ENCODE measurements at regions not wholly inside any gene's neighbourhood (a gene's known extent, or its start where the extent isn't known, plus 50 kb on each side); places are given as distances from the start of the nearest gene placed in this dataset.
A peak's percentile ranks its signal among the peaks of the same experiment; 100 is the strongest.
"Not testable (repeated sequence)": the region's sequence is repeated elsewhere in the genome, so short reads cannot be mapped to it uniquely, and the experiment has no call there.

DNA sequence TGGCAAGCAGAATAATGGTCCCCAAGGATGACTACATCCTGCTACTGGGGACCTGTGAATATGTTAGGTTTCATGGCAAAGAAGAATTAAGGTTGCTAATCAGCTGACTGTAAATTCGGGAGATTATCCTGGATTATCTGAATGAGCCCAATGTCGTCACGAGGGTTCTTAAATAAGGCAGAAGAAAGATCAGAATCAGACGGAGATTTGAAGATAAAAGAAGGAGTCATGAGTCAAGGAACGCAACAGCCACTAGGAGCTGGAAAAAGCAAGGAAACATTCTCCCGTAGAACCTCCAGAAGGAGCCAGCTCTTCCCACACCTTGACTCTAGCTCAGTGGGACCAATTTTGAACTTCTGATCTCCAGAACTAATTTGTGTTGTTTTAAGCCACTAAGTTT lies 82.9 kb upstream of the APBB1IP start:
- DNase-seq (ENCODE audit: low spot score) (no peak), FAIRE-seq (no peak)

DNA sequence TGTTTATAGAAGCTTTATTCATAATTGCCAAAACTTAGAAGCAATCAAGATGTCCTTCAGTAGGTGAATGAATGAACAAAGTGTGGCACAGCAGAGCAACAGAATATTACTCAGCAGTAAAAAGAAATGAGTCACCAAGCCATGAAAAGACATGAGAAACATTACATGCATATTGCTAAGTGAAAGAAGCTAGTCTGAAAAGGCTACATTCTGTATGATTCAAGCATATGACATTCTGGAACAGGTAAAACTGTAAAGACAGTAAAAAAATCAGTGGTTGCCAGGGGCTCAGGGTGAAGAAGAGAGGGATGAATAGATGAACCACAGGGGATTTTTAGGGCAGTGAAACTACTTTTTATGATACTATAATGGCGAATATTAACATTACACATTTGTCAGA lies 80.9 kb upstream of the APBB1IP start:
- no peak for FAIRE-seq
- DNase-seq (ENCODE audit: low spot score), result no peak

DNA sequence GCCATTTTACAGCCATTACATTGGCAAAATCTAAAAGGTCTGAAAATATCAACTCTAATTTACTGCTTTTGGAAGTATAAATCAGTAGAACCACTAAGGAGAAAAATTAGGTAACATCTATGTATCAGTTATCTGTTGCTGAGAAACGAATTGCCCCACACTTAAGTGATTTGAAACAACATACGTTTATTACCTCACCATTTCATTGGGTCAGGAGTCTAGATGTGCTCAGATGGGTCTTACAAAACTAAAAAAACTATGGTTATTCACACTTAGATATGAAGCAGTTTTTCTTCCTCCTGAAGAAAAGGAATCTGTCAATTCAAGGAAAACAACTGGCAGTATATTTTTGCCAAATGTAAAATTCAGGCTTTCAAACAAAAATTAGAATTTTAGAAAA lies 80.1 kb upstream of the APBB1IP start:
- DNase-seq (ENCODE audit: low spot score) (no peak), FAIRE-seq (no peak)

DNA sequence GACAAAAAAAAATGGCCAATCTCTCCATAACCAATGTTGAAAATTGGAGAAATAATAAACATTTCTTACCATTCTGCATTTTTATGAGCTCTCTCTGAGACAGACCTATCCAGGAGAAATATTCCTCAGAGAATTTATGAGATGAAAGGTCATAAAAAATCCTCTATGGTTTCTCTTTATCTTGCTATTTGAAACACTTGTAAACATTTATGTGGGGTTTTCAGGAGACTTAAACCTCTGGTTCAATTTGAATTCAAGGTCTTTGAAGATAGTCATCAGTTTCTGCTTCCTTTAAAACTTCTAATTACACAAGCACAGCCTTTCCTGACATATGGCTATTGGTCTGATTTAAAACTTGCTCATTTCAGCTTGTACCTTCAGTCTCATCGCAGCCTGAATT lies 78.5 kb upstream of the APBB1IP start:
- FAIRE-seq (no peak), DNase-seq (ENCODE audit: low spot score) (no peak)

DNA sequence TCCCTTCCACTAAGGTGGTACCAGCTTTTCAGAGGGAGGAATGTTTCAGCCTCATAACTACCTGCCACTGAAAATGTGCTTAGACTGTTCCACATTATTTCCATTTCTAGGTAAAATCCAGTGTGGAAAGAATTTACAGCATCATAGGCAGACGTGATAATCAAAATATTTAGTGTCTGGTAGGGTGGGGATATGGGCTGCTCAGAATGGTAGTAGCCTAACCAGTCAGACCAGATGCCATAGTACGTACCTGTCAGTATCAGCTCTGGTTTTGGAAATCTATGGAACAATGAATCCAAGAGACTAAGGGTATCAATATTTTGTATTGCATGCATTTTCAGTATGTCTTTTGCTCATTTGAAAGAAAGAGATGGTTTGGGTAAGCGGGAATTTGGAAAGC lies 76.8 kb upstream of the APBB1IP start:
- no peak for FAIRE-seq
- no peak for DNase-seq (ENCODE audit: low spot score)

DNA sequence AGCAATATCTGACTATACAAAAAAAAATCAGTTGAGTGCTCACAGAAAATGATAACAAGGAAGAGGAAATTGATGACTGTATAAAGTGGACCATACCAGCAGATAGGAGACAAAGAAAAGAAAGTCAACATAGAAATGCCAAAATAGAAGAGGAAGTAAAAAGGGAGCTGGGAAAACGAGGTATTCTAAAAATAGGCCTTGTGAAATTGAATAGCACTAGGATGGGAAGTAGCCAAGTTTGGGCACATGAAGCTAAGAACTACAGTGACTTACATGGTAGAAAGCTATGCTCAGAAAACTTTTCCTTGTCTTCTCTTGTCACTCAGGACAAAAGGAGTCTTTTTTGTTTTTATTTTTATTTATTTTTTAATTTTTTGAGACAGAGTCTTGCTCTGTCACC lies 76.2 kb upstream of the APBB1IP start:
- DNase-seq (ENCODE audit: low spot score), result no peak
- no peak for FAIRE-seq

DNA sequence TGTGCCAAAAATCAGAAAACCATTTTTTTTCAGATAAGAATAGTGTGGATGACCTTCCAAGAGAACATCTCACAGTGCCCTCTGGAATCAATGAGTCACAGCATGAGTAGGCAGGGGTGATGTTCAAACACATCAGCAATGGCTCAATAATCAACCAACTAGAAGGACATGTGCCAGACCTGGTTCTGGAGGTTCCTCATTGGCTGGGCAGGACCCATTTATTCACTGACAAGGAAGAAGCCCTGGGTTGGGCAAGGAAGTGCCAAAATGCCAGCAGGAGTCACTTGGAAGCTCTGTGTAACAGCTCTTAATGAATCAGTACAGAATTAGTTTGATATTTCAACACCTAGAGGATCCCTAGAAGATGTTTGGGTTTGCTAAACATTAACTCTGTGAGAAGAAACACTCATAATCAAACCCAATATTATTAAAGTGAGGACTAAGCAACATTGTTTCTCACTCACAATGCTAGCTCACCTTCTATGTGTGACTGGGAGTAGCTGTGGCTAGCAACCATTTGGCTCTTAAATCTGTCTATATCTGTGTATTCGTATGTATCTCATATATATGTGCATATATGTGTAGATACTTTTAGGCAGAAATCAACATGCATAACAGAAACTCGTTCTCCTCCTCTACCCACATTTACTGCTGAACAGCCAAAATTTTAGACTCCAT lies 72.3 kb upstream of the APBB1IP start:
- FAIRE-seq, result peak; percentile 93
- peak; percentile 84 for DNase-seq (ENCODE audit: low spot score)

DNA sequence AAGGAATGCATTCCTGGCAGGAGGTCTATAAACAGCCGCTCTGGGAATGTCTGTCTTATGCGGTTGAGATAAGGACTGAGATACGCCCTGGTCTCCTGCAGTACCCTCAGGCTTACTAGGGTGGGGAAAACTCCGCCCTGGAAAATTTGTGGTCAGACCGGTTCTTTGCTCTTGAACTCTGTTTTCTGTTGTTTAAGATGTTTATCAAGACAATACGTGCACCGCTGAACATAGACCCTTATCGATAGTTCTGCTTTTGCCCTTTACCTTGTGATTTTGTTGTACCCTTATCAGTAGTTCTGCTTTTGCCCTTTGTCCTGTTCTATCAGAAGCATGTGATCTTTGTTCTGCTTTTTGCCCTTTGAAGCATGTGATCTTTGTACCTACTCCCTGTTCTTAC lies 71.1 kb upstream of the APBB1IP start:
- not testable (repeated sequence) for FAIRE-seq; DNase-seq (ENCODE audit: low spot score)

DNA sequence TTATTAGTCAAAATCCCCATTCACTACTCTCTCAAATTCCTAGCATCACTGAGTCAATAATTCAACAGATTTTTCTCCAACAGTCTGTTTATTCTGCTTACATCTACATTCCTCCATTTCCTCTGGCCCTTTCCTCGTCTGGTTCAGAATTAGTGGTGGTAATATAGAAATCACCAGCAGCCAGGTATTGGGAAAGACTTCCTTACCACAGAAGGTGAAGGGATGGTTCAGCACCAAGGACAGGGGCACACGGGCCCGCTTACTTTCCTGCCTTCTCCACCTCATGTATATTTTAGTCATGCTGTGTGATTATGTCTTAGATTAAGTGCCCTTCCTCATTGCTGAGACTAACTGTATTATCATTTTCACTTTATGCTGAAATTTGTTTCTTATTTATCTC lies 70.4 kb upstream of the APBB1IP start:
- no peak for DNase-seq (ENCODE audit: low spot score)
- no peak for FAIRE-seq

DNA sequence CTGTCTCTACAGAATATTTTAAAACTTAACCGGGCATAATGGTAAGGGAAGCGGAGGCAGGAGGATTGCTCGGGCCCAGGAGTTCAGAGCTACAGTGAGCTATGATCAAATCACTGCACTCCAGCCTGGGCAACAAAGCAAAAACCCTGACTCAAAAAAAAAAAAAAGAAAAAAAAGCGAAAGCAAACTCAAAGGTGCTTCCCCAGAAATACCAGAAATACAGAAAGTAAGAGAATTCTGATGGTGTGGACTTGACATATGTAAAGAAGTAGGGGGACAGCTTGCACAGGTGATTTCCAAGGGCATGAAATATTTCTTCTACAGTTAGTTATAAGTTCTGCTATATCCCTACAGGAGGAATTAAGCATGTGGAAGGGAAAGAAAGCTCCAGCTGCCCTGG lies 69.7 kb upstream of the APBB1IP start:
- FAIRE-seq, result no peak

DNA sequence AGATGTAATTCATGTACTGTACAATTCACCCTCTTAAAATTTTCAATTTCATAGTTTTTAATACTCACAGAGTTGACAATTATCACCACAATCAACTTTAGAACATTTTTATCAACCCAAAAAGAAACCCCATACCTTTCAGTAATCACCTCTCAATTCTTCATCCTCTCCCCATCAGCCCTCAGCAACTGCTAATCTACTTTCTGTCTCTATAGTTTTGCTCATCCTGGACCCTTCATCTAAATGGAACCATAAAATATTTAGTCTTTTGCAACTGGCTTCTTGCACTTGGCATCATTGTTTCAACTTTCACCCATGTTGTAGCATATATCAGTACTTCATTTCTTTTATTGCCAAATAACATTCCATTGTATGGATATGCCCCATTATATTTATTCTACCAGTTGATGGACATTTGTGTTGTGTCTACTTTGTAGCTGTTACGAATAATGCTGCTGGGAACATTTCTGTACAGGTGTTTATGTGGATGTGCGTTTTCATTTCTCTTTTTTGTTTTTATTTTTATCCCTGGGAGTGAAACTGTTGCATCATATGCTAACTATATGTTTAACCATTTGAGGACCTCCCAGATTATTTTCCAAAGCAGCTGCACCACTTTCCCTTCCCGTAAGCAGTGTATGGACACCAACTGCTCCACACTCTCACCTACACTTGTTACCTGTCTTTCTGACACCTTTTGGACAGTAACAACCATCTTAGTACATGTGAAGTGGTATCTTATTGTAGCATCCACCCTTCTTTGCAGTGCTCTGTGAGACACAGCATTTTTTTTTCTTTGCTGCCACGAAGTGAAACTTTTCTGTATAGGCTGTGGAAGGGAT lies 65.4 kb upstream of the APBB1IP start:
- FAIRE-seq (no peak), DNase-seq (ENCODE audit: low spot score) (no peak)

More for the DNA sequence above, 69.7 kb upstream of the APBB1IP start:
- no peak for DNase-seq (ENCODE audit: low spot score)

DNA sequence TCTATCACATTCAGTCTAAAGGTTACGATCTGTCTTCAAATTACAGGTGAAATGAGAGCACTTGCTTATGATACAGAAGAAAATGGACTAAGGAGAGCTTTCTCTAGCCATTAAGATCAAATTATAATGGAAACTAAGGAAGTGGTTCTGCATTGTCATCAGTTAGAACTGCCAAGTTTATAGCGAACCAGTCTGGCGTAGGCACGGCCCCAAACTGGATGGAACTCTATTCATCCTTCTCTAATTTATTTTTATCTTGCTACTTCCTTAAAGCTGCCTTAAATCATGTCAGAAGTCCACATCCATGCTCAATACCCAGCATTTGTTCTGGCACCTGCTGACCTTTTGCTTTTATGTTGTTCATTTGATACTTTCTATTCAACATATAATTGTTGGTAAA lies 63.7 kb upstream of the APBB1IP start:
- DNase-seq (ENCODE audit: low spot score) (no peak), FAIRE-seq (no peak)

DNA sequence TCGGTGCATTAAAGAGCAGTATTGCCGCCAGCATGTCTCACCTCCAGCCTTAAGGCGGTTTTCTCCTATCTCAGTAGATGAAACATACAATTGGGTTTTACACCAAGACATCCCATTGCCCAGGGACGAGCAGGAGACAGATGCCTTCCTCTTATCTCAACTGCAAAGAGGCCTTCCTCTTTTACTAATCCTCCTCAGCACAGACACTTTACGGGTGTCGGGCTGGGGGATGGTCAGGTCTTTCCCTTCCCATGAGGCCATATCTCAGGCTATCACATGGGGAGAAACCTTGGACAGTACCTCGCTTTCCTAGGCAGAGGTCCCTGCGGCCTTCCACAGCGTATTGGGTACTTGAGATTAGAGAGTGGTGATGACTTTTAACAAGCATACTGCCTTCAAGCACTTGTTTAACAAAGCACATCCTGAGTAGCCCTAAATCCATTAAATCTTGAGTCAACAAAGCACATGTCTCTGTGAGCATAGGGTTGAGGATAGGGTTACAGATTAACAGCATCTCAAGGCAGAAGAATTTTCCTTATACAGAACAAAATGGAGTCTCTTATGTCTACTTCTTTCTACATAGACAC lies 60.8 kb upstream of the APBB1IP start:
- not testable (repeated sequence) for FAIRE-seq; DNase-seq (ENCODE audit: low spot score)

DNA sequence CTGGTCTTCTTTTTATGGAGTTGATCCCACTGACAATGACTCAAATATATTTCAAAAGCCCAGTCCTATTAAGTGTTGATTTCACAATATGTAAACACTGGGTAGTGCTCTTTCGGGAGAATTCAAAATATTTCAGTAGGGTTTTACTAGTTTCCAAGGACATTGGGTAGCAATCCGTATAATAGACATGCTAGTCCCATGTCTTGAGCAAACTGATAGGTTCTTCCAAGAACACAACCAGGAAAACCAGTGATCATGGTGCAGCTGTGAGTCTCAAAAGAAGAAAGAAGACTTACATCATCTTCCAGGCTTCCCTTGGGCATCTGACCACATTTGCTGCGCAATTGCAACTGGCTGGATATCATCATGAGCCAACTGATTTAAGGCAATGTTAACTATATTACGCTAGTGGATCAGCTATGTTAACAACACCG lies 59.3 kb upstream of the APBB1IP start:
- FAIRE-seq, result no peak
- DNase-seq (ENCODE audit: low spot score), result no peak

DNA sequence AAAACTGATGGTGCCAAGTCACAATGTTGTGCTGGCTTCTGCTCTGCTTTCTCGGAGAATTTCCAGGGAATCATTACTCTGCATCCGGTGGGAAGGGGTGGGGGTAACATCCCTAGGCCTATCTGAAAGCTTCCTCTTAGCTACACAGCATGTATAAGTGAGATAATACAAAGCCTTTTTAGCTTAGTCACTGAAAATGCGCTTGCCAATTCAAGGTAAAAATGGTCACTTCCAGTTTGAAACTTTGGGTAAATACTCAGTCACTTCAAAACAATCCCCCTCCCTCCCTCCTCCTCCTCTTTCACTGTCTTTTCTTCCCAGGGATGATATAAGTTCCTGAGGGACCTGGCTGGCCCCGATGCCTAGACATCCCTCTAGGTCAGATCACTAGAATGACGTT lies 57.3 kb upstream of the APBB1IP start:
- FAIRE-seq, result no peak
- DNase-seq (ENCODE audit: low spot score), result no peak

DNA sequence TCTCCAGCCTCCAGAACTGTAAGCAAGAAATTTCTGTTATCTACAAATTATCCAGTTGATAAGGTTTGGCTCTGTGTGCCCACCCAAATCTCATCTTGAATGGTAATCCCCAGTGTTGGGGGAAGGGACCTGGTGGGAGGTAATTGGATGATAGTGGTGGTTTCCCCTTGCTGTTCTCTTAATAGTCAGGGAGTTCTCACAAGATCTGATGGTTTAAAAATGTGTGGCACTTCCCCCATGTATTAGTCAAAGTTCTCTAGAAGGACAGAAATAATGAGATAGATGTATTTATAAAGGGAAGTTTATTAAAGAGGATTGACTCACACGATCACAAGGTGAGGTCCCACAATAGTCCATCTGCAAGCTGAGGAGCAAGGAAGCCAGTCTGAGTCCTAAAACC lies 56.2 kb upstream of the APBB1IP start:
- DNase-seq (ENCODE audit: low spot score), result no peak
- no peak for FAIRE-seq

DNA sequence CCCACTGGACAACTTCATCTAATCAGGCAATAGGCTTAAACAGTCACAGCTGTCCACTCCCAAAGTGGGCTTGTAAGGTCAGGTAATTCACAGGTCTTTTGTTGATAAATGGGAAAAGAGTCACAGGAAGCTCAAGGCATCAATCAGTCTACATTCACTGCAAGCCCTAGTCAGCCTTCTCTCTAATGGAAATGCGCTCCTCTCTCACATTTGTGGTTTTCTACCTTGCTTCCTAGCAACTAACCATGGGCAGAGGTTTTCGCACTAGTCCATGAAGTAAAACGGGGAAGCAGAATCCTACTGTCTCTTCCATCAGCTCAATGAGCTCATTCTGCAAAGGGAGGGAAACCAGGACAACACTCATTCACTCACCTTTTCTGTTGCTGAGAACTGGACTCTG lies 53.5 kb upstream of the APBB1IP start:
- DNase-seq (ENCODE audit: low spot score) (no peak), FAIRE-seq (no peak)

DNA sequence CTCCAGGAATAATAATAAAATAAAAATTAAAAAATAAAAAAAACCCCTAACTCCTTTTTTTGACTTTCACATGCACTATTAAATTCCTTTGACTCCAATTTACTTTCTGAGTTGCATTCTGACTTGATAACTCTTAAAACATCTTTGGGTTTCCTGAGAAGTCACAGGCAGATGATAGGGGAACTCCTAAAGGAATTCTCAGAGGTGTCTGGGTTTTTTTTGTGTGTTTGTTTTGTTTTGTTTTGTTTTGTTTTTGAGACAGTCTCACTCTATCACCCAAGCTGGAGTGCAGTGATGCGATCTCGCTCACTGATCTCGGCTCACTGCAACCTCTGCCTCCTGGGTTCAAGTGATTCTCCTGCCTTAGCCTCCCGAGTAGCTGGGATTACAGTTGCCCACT lies 52.7 kb upstream of the APBB1IP start:
- FAIRE-seq, result no peak
- no peak for DNase-seq (ENCODE audit: low spot score)

DNA sequence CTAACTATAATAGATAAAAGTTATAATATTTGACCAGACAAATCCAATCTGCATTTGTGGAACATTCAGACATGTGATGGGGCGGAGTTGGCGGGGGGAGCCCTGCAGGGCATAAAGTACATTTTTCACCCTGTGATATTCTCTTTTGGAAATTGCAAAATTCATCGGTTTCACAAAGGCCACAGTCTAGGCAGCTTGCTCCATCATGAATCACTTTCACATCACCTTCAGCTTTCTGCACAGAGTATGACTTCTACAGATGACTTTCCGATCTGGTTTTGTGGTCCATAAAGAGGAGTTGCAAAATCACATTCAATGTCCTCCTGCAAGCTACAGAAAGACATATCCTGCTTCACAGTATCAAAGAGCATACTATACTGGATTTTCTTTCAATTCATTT lies 51.4 kb upstream of the APBB1IP start:
- DNase-seq (ENCODE audit: low spot score) (no peak), FAIRE-seq (no peak)

Data from RCC 7860 (cell line).